Endothelial cell (in vitro differentiated cells): ENCODE measurements at regions not wholly inside any gene's neighbourhood (a gene's known extent, or its start where the extent isn't known, plus 50 kb on each side); places are given as distances from the start of the nearest gene placed in this dataset.

Experiments used
- DNase-seq: peaks from one replicate; pipeline ENCODE4 v3.0.0; 2021; ENCODE audit warnings: low spot score
- H3K27ac Mint-ChIP-seq: one replicate; pipeline ENCODE4 v1.8.0; 2021; ENCODE audit warnings: mixed read lengths, inconsistent platforms; ENCODE audit not compliant: unreplicated experiment
- H3K27me3 Mint-ChIP-seq: one replicate; pipeline ENCODE4 v1.8.0; 2021; ENCODE audit warnings: mild to moderate bottlenecking, moderate library complexity, mixed read lengths, inconsistent platforms; ENCODE audit not compliant: unreplicated experiment
- H3K36me3 Mint-ChIP-seq: one replicate; pipeline ENCODE4 v1.8.0; 2021; ENCODE audit warnings: mild to moderate bottlenecking, low read depth, mixed read lengths, inconsistent platforms; ENCODE audit not compliant: unreplicated experiment
- H3K4me1 Mint-ChIP-seq: one replicate; pipeline ENCODE4 v1.8.0; 2021; ENCODE audit warnings: mild to moderate bottlenecking, mixed read lengths, inconsistent platforms; ENCODE audit not compliant: unreplicated experiment
- H3K4me3 Mint-ChIP-seq: one replicate; pipeline ENCODE4 v1.8.0; 2021; ENCODE audit warnings: mild to moderate bottlenecking, mixed read lengths, inconsistent platforms; ENCODE audit not compliant: unreplicated experiment
- H3K9me3 Mint-ChIP-seq: one replicate; pipeline ENCODE4 v1.8.0; 2021; ENCODE audit warnings: mixed read lengths, inconsistent platforms; ENCODE audit not compliant: unreplicated experiment
- TF ChIP-seq, protein P1 (sequence below): fragments of 200-600 bp; sonication (generic); IDR thresholded peaks from one replicate; pipeline ENCODE4 v1.5.0; 2021; ENCODE audit warnings: antibody characterized with exemption; ENCODE audit not compliant: unreplicated experiment

DNA sequence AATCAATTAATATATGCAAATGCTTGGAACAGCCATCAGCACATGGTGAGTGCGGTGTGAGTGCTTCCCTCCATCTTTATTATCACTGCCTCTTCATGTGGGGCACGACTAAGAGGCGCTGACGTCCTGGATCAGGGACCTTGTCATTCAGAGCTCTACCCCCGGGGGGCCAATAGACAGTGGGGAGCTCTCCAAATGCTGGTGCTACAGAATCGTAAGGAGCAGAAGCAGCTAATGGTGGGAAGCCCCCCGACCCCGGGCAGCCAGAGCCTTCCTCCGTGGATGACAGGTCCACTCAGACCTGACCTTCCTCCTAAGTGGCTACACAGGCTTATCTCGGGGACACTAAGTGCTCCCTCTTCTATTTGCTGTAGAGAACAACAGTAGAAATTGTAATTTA is 257.5 kb upstream of the PMEPA1 start:
- Mint-ChIP-seq H3K9me3 (no peaks in the 10 kb centered on the region), H3K27me3 (peaks cover 5% of the 10 kb centered on the region), H3K36me3 (peaks cover 4% of the 10 kb centered on the region), H3K27ac (no peak overlapping the region), H3K4me3 (no peak overlapping the region), H3K4me1 (peaks cover 19% of the 10 kb centered on the region)
- DNase-seq = no peak
- TF ChIP-seq, protein P1, sequence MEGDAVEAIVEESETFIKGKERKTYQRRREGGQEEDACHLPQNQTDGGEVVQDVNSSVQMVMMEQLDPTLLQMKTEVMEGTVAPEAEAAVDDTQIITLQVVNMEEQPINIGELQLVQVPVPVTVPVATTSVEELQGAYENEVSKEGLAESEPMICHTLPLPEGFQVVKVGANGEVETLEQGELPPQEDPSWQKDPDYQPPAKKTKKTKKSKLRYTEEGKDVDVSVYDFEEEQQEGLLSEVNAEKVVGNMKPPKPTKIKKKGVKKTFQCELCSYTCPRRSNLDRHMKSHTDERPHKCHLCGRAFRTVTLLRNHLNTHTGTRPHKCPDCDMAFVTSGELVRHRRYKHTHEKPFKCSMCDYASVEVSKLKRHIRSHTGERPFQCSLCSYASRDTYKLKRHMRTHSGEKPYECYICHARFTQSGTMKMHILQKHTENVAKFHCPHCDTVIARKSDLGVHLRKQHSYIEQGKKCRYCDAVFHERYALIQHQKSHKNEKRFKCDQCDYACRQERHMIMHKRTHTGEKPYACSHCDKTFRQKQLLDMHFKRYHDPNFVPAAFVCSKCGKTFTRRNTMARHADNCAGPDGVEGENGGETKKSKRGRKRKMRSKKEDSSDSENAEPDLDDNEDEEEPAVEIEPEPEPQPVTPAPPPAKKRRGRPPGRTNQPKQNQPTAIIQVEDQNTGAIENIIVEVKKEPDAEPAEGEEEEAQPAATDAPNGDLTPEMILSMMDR = no peak

DNA sequence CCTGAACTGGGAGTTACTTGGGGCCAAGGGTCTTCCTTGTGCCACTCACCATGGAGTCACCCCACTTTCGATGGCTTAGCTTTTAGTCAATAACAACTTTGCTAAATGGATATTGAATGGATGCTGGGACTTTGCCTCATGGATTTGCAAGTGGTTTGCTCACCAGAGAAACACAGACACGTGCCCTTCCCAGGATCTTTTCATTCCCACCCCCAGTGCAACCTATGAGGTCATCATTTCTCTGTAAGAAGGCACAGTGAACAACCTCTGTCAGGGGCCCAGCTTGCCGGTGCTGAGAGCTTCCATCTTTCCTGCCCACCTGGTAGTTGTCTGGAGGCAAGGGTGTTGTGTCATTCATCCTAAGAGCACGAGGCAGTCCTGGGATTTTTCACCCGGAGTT is 256.8 kb upstream of the PMEPA1 start:
- Mint-ChIP-seq H3K9me3 (no peaks in the 10 kb centered on the region), H3K36me3 (peaks cover 4% of the 10 kb centered on the region), H3K27ac (no peak overlapping the region), H3K4me3 (no peak overlapping the region), H3K27me3 (peaks cover 5% of the 10 kb centered on the region), H3K4me1 (peaks cover 19% of the 10 kb centered on the region)
- TF ChIP-seq, protein P1 = no peak
- no peak for DNase-seq

DNA sequence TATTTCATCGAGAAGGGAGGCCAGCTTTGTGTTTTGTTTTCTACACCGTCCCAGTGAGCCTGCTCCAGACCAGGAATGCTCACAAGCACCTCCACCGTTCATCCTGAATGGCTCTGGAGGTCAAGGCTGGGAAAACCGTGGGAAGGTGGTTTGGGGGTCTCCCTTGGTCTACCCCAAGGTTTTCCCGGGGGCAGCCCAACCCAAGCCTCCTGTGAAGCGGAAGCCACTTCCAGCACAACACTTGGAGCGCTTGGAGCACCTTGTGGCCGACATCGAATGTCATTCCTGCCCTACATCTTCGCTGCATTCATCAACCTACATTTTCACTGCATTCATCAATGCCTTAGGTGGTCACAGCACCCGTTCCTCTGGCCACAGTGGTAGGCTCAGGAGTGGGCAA is 255.6 kb upstream of the PMEPA1 start:
- Mint-ChIP-seq H3K27ac (no peak overlapping the region), H3K9me3 (no peaks in the 10 kb centered on the region), H3K36me3 (no peaks in the 10 kb centered on the region), H3K4me3 (no peak overlapping the region), H3K27me3 (peaks cover 5% of the 10 kb centered on the region), H3K4me1 (peaks cover 18% of the 10 kb centered on the region)
- no peak for DNase-seq
- TF ChIP-seq, protein P1 = no peak

DNA sequence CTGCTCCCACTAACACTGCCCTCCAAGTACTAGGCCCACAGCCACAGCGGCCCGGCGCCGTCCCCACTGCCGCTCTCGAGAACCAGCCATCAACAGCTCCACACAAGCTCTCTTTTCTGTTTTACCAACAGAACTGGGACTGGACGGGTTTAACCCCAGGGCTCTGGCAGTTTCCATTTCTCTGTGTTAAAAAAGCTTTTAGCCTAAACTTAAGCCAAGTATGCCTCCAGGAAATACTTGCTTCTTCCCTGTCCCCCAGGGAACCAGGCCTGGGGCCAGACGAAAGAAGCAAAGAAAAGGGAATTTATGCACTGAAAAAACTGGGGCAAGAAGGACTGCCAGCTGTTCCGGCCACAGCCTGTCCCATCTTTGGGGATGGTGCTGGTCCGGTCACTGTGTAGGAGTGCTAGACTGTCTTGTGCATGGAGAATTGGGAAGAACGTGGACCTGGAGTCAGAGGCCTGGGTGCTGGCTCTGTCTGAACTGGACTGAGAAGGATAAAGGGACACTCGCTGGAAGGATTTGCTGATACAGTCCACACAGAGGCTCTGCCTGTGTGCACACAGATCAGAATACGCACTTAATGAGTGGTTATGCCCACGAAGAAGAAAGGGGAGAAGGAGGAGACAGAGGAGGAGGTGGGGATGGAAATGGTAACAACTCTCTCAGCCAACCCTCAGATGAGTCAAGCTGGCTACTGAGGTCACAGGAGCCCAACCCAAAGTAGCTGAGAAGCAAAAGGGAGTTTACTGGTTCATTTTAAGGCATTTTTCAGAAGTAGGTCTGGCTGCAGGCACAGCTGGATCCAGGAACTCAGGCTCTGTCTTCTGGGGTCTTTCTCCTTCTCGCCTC is 254.4 kb upstream of the PMEPA1 start:
- TF ChIP-seq, protein P1 = no peak
- Mint-ChIP-seq H3K27me3 (peaks cover 3% of the 10 kb centered on the region), H3K27ac (no peak overlapping the region), H3K9me3 (no peaks in the 10 kb centered on the region), H3K36me3 (no peaks in the 10 kb centered on the region), H3K4me1 (peaks cover 8% of the 10 kb centered on the region), H3K4me3 (no peak overlapping the region)
- DNase-seq = no peak

DNA sequence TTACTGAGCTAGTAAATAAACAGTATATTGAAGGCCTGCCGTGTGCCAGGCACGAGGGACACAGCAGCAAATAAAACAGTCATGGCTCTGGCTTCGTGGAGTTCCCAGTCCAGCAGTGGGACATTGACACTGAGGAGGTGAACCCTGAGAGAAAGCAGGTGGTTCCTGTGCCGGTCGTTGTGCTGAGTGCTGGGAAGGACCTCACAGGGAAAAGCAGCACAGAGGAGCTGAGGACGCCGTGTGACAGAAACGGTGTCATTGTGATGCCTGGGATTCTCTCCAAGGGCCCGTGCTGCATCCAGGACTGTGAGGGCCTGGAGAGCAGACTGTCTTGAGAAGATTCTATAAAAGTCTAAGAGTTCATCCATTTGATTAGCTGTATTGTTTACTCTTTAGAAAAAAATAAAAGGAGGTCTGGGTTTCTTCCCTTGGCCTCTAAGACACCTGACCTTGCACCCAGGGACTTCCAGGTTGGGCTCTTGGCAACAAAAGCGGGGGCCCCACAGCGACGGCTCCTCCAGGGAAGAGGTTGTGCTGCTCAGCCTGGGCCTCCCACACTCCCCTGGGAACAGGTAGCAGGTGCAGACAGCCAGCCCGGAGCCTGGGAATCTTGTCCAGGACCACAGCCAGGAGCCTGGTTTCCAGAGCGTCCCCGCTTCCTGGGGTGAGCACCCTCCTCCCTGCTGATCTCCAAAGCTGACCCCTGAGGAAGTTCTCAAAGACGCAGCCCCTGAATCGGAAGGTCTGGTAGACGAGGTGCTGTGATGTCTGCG is 251.2 kb upstream of the PMEPA1 start:
- peaks cover 8% of the 10 kb centered on the region for H3K4me1 Mint-ChIP-seq
- no peak overlapping the region for H3K27ac Mint-ChIP-seq
- H3K36me3 Mint-ChIP-seq = peaks cover under 1% of the 10 kb centered on the region
- peaks cover 3% of the 10 kb centered on the region for H3K27me3 Mint-ChIP-seq
- no peak overlapping the region for H3K4me3 Mint-ChIP-seq
- H3K9me3 Mint-ChIP-seq = no peaks in the 10 kb centered on the region
- no peak for DNase-seq
- TF ChIP-seq, protein P1 = no peak
